ENCODE measurements at regions not wholly inside any gene's neighbourhood (a gene's known extent, or its start where the extent isn't known, plus 50 kb on each side); places are given as distances from the start of the nearest gene placed in this dataset.

GRCh38 chr5:56396634-56397033 lies 163.5 kb upstream of the ANKRD55 start:
- ChIA-PET CTCF (ENCODE audit: low intra/inter-chr PET ratio, low total read pairs) (no interaction called here), POLR2A (no interaction called here)
- Histone ChIP-seq H3K9ac (ENCODE audit: insufficient read depth, low read depth, low read length) (no peak overlapping the region), H3K4me1 (ENCODE audit: insufficient read depth, low read length) (no peaks in the 10 kb centered on the region), H3K36me3 (replicated peaks in 1 of 2; ENCODE audit: control insufficient read depth in 1 of 2, insufficient read depth in 2 of 2, low read length in 2 of 2) (no peaks in the 10 kb centered on the region), H4K20me1 (ENCODE audit: insufficient read depth, low read length) (no peaks in the 10 kb centered on the region), H2AFZ (ENCODE audit: low read length) (no peak overlapping the region), H3K27me3 (ENCODE audit: control insufficient read depth in 1 of 2, insufficient read depth in 2 of 2, low read length in 2 of 2) (no peaks in the 10 kb centered on the region), H3K27ac (ENCODE audit: extremely low read length, insufficient read depth, low read length) (no peak overlapping the region), H3K4me3 (replicated peaks in 1 of 3; ENCODE audit: insufficient read depth in 1 of 3, low read depth in 2 of 3, low read length in 3 of 3) (no peak overlapping the region), H3K9me3 (ENCODE audit: low read length) (peaks cover 18% of the 10 kb centered on the region), H3K4me2 (ENCODE audit: low read depth, low read length) (no peak overlapping the region), H3K79me2 (ENCODE audit: insufficient read depth, low read length) (no peaks in the 10 kb centered on the region)
- no TSS peak for BruUV-seq (replicated peaks)
- DNase-seq (ENCODE audit: low spot score) (no peak), ATAC-seq (no peak), FAIRE-seq (no peak)
- intact Hi-C loops (cut with micrococcal nuclease; ENCODE audit: unreplicated experiment): no loop called here
- in situ Hi-C loops (cut with HindIII; ENCODE audit: extremely low pct_ligation_motif_present, low pct_unique_long_range_greater_than_20kb): no loop called here
- no peak for TF ChIP-seq RCOR2 (CRISPR knock-in tag; IDR thresholded peaks at IDR 0.05)
- TF ChIP-seq ZFP1 (CRISPR knock-in tag; IDR thresholded peaks at IDR 0.05): peak; percentile 98; the same call in 1 of the 2 replicates

DNA sequence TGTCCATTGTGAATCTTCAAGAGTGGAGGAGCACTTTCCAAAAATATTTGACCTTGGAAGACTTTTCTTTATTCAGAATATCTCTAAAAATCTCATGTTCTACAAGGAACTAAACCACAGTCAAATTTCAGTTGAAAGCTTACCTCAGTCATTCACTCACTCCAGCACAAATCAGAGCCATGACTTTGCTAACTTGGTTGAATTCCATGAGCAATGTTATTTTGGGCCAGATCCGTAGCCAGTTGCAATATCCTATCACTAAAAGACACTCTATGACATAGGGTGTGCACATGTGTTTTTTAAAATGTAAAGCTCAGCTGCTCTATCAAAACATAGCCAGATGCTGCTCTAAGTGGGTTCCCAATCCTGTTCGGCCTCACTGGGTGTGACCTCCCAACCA lies 156.1 kb upstream of the ANKRD55 start:
- ChIA-PET POLR2A (no interaction called here), CTCF (ENCODE audit: low intra/inter-chr PET ratio, low total read pairs) (no interaction called here)
- BruUV-seq (replicated peaks): no TSS peak
- Histone ChIP-seq H3K4me1 (ENCODE audit: insufficient read depth, low read length) (peaks cover 24% of the 10 kb centered on the region), H3K4me2 (ENCODE audit: low read depth, low read length) (no peak overlapping the region), H3K79me2 (ENCODE audit: insufficient read depth, low read length) (no peaks in the 10 kb centered on the region), H3K4me3 (replicated peaks in 1 of 3; ENCODE audit: insufficient read depth in 1 of 3, low read depth in 2 of 3, low read length in 3 of 3) (no peak overlapping the region), H3K27ac (ENCODE audit: extremely low read length, insufficient read depth, low read length) (no peak overlapping the region), H3K9ac (ENCODE audit: insufficient read depth, low read depth, low read length) (no peak overlapping the region), H3K9me3 (ENCODE audit: low read length) (no peaks in the 10 kb centered on the region), H3K27me3 (ENCODE audit: control insufficient read depth in 1 of 2, insufficient read depth in 2 of 2, low read length in 2 of 2) (no peaks in the 10 kb centered on the region), H4K20me1 (ENCODE audit: insufficient read depth, low read length) (no peaks in the 10 kb centered on the region), H2AFZ (ENCODE audit: low read length) (no peak overlapping the region), H3K36me3 (replicated peaks in 1 of 2; ENCODE audit: control insufficient read depth in 1 of 2, insufficient read depth in 2 of 2, low read length in 2 of 2) (no peaks in the 10 kb centered on the region)
- DNase-seq (ENCODE audit: low spot score): no peak
- TF ChIP-seq PHF20 (CRISPR knock-in tag; IDR thresholded peaks at IDR 0.05) (no peak), E2F2 (CRISPR knock-in tag; IDR thresholded peaks at IDR 0.05; ENCODE audit: borderline replicate concordance) (no peak), ZBTB8A (CRISPR knock-in tag; IDR thresholded peaks at IDR 0.05; ENCODE audit: borderline replicate concordance, low read depth) (no peak), MBD4 (IDR thresholded peaks at IDR 0.05; ENCODE audit: borderline replicate concordance, low read length) (no peak), ZNF639 (CRISPR knock-in tag; conservative IDR thresholded peaks at IDR 0.05) (no peak), FOSL1 (CRISPR knock-in tag; IDR thresholded peaks at IDR 0.05; ENCODE audit: borderline replicate concordance) (no peak), PLSCR1 (CRISPR knock-in tag; IDR thresholded peaks at IDR 0.05; ENCODE audit: borderline replicate concordance) (no peak), LRRFIP1 (CRISPR knock-in tag; conservative IDR thresholded peaks at IDR 0.05) (no peak), SALL1 (CRISPR knock-in tag; IDR thresholded peaks at IDR 0.05) (no peak), ISL2 (CRISPR knock-in tag; IDR thresholded peaks at IDR 0.05) (no peak), ELF3 (CRISPR knock-in tag; IDR thresholded peaks at IDR 0.05) (no peak)
- WGBS (ENCODE audit: low lambda C conversion rate): 100% methylated on average over 2 of the region's 2 CpGs
- in situ Hi-C loops (cut with HindIII; ENCODE audit: extremely low pct_ligation_motif_present, low pct_unique_long_range_greater_than_20kb): no loop called here
- ATAC-seq: no peak
- FAIRE-seq: no peak
- intact Hi-C loops (cut with micrococcal nuclease; ENCODE audit: unreplicated experiment): no loop called here

All from HepG2 (cell line).